Activated CD8-positive, alpha-beta memory T cell treated with anti-CD3 and anti-CD28 coated beads, Interleukin-2, amount 50 U/mL, for 1 hour (primary cell): ENCODE measurements at regions not wholly inside any gene's neighbourhood (a gene's known extent, or its start where the extent isn't known, plus 50 kb on each side); places are given as distances from the start of the nearest gene placed in this dataset.

ENCODE experiments used
- DNase-seq: peaks from one replicate; pipeline ENCODE4 v3.0.0-alpha.2; 2020; ENCODE audit errors: extremely low read depth

DNA sequence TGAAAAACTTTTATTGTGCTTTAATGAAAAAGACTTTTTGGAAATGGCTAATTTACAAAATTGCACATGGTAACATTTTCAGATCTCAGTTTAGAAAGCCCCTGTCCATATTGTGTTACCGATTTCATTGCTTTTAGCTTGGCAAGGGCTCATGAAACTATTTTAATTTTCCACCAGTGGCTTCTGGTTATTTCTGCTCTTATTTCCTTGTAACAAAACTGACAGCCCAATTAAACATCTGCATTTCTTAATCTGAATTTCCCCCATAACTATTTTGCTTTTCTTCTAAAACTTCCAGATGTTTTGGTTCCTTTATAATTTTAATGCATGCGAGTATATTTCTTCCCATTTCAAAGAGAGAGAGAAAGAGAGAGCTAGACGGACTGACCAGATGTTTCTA is 264.8 kb downstream of the PTPRC start:
- DNase-seq: no peak

- DNase-seq: no peak
These were observed 265.5 kb downstream of the PTPRC start for GRCh38 chr1:198904321-198904720.

DNA sequence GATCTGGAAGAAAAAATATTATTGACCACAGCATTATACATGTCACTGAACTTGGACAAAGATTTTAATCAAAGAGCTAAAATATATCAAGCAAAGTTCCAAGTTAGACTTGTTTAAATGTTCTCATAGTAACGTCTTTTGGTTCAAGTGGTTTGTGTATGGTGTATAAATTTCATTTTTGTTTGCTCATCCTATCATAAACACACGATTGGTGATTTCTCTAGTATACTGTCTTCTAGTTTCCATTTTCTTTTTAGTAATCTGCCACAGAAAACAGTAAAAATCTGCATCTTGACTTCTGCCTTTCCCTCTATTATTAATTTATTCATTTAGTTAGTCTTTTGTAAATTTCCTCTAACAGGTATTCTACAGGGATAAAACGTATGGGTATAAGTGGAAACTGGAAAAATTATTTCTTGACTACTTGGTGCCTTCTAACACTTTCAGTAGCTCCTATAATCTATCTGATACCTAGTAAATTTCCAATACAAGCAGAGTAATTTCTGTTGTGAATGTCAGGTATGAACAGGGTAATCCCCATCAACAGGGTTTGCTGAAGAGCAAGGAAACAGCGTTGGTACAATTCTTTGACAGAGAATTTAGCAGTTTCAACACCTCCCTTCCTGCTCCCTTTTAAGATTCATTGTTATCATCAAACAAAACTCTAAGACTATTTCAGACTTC is 268.0 kb downstream of the PTPRC start:
- no peak for DNase-seq

- DNase-seq: no peak
These were observed 268.5 kb downstream of the PTPRC start for GRCh38 chr1:198907423-198907746.

- DNase-seq: no peak
These were observed 270.2 kb downstream of the PTPRC start for GRCh38 chr1:198908995-198909394.

DNA sequence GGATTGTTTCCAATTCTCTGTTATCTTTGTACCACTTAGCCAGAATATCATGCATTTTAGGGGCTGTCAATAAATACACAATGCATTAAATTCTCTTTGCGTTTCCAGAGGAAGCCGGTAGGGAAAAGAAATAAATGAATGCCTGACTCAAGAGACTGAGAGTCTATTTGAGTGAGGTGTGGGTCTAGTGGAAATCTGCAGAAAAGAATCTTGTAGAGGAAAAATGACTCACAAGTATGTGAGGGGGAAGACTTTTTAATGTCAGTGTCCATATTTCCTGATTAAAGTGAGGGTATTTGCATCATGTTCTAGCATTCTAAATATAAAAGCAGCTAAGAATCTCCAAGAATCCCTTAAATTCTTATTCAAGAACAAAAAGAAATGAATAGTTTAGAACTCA is 271.1 kb downstream of the PTPRC start:
- no peak for DNase-seq

DNA sequence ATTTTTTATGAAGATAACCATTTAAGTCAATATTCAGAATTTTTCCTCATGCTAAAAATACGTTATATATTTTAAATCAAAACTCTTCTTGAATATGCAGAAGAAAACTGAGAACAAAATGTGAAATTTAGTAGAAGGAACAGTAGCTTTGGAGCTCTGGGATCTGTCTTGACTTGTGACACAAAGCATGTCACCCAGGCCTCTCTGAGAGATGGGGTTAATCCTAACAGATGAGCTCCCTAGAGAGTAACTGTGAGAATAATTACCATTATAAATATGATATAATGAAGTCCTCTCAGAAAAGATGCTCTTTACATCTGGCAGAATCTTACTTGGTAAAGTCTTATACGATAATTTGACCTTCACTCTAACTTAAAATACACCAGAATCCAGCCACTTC is 272.0 kb downstream of the PTPRC start:
- no peak for DNase-seq

DNA sequence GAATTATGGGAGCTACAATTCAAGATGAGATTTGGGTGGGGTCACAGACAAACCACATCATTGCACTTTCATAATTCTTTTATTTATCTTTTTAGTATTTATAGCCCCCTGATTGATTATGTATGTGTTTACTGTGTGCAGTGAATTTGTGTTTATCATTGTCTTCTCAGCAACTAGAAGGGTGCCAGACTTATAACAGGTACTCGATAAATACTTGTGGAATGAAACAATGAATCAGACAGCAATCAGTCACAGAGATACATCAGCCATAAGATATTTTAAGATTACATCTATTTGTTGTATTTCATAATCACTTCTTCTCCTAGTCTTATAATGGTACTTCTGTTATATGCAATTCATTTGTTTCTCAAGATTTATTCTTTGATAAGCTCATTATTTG is 273.2 kb downstream of the PTPRC start:
- DNase-seq: no peak

DNA sequence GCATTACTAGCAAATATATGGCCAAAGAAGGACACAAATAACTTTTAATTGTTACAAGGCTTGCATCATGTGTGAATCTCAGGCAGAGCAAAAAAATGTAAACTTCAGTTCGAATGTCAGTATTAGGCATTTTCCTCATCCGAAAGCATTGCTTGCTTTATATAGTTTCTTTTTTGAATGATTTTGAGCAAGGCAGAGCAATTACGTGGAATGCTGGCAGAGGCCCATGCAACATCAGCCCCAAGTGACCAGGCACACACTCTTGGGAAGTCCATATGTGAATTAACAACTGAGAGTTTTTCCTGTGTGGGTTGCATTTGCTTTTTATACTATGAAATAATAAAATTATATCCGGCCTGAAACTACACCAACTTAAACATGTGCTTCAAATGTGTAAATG is 274.8 kb downstream of the PTPRC start:
- DNase-seq: no peak

DNA sequence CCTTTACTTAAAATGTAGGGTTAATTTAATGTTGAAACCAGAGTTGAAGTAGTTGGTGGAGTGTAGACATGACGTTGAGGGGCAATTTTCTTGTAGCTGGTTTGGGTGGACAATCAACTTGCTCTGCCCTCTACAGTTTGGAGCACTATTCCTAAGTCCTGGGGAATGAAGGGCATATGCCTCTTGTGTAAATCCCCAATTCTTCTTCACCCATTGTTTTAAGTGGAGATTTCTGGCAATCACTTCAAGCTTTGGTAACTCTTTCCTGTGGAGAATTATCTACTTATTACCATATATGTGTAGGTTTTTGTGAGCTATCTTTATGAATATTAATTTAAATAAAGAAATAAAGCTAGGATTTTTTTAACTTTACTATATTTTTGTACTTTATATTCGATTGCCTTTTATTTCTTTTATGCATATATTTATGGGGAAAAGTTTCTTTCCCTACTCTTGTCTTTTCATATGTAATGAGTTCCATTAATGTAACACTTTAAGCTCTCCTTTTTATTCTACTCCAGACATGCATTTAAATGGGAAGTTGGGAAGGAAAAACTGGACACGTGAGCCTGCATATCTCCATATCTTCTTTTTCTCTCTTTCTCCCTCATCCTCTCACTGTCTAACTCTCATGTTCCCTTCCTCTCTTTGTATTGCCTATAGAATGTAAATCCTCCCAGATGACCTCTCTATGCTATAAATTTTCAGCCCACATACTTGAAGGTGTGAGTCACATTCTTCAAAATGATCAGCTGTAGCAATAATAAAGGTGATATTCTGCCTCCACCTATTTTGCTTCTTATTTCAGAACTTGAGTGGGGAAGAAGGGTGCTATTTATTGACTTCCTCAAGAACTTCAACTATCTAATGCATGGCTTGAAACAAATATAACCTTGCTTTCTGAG is 276.7 kb downstream of the PTPRC start:
- no peak for DNase-seq

DNA sequence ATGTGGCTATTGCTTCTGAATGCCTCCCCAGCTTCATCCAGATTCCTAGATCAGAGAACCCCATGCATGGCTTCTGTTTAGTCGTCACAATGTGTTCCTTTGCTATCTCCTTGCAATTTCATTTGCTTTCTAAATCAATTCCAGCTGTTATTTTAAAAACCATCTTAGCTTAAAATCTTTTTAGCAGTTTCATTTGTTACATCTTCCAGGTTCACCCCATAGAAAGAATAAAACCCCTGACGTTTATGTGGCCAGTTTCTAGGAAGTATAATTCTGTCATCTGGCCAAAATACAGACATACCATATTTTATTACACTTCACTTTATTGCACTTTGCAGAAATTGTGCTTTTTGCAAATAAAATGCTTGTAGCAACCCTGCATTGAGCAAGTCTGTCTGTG is 278.4 kb downstream of the PTPRC start:
- no peak for DNase-seq

DNA sequence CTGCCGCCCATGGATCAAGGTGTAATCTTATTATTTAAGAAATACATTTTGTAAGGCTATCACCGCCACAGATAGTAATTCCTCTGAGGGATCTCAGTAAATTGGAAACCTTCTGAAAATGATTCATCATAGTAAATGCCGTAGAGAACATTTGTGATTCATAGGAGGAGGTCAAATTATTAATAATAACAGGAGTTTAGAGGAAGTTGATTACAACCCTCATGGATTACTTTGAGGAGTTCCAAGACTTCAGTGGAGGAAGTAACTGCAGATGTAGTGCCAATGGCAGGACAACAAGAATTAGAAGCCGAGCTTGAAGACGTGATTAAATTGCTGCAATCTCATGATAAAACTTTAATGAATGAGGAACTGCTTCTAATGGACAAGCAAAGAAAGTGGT is 280.1 kb downstream of the PTPRC start:
- no peak for DNase-seq

- DNase-seq: no peak
These were observed 281.0 kb downstream of the PTPRC start for GRCh38 chr1:198919667-198920398.

- DNase-seq: no peak
These were observed 284.0 kb downstream of the PTPRC start for GRCh38 chr1:198922638-198923430.

GRCh38 chr1:198923993-198924392 is 285.2 kb downstream of the PTPRC start:
- no peak for DNase-seq

DNA sequence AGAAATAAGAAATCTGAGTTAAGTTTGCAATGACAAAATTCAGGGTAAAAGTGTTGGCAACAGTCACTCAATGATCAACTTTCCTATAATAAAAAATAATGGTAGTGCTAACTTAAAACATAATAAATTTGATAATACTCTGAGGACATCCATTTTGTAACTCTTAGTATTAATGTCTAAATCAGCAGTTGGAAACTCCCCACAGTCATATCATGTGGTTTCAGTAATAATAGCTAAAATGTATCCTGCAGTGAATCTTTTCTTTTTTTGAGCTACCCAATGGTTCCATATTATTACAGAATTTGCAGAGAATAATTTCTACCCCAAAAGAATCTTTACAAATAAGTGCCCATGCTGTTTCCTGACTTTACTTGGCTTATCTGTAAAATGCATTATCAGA is 286.7 kb downstream of the PTPRC start:
- no peak for DNase-seq

- no peak for DNase-seq
These were observed 288.3 kb downstream of the PTPRC start for GRCh38 chr1:198927129-198927528.

DNA sequence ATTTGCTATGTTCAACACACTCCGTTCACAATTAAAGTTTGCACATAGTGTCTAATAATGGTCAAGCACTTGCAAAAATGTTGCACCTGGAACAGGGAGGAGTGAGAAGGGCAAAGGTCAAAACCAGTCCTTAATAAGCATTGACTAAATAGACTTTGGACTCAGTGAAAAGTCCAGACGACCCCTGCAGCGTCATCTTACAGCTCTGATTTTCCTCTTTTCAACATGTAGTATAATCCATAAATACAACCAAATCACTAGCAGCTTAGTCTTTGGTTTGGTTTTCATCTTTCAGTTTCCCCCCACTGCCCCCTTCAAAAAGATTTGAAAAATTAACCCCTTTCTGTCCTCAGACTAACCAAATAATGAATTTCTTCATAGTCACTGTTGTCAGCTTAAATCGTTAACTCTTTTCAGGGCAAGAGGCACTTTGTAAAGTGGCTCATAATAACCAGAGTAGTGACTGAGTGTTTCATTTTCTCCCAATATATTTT is 290.3 kb downstream of the PTPRC start:
- DNase-seq: no peak

- no peak for DNase-seq
These were observed 291.2 kb downstream of the PTPRC start for GRCh38 chr1:198929961-198930599.

DNA sequence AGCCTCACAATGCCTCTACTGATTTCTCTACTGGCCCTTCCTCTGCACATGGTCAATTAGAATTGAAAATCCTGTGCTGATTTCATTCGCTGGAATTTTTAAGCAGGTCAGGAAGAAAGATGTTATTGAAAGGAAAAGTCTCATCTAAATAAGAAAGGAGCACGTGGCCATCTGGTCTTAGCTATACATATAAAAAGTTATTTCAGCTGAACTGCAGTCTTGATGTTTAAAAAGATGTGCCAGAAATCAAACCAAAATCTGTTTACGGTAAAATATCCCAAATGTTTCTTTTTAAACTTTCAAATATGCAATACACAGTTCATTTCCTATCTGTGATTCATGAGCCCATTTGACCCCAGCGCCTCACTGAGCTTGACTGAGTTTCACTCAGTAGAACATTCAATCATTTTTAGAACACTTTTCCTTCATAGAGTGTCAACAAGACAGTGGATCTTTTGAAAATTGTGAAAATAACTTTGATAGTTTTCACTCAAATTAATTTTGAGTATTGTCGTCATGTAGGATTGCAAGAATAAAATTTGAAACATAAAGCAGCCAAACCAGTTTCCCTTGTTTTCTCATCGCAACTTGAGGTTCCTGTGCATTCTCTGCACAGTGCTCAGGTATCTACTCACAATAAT is 293.6 kb downstream of the PTPRC start:
- no peak for DNase-seq
